Hepatic stellate cell (primary cell): ENCODE measurements at regions not wholly inside any gene's neighbourhood (a gene's known extent, or its start where the extent isn't known, plus 50 kb on each side); places are given as distances from the start of the nearest gene placed in this dataset.
"Not testable (repeated sequence)": the region's sequence is repeated elsewhere in the genome, so short reads cannot be mapped to it uniquely, and the experiment has no call there.

Source experiments
- DNase-seq: peaks from one replicate; pipeline ENCODE4 v3.0.0; 2011; ENCODE audit warnings: low spot score

DNA sequence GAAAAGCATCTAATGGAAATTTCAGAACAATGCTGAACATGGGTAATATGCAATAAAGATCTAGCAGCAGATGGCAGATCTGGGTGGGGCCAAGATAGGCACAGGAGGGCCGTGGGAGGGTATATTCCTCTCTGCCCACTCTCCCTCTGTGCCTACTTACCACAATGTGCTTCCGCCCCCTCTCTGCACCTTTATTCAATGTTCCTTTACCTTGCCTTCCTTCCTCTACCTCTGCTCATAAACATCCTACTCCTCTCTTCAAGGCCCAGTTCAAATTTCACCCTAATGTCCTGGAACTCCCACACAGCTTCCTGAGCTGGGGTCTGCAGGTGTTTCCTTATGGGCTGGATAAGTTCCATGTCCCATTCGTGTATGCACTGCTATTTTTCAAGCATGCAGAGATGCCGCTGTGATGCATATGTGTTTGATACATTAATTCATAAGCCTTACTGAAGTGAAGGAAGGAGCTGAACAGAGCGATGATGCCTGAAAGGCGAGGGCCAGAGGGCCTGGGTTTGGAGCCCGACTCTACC lies 65.6 kb upstream of the EDEM3 start:
- DNase-seq, result no peak

DNA sequence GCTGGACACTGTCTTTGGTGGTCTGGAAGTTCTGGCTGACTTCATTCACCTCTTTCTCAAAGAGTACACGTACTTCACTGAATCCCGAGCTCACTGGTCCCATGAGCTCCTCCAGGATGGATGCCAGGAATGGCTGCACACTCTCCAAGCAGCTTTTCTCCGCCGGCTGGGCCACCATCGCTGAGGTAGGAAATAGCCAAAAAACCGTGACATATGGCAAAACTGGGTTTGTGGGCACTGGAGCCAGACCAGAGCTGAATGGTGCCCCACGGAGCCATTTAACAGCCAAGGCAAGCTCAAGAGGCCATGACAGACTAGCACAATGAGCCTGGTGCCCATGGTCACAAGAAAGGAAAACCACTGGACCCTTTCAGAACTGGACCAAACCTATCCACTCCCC lies 64.0 kb upstream of the EDEM3 start:
- no peak for DNase-seq

DNA sequence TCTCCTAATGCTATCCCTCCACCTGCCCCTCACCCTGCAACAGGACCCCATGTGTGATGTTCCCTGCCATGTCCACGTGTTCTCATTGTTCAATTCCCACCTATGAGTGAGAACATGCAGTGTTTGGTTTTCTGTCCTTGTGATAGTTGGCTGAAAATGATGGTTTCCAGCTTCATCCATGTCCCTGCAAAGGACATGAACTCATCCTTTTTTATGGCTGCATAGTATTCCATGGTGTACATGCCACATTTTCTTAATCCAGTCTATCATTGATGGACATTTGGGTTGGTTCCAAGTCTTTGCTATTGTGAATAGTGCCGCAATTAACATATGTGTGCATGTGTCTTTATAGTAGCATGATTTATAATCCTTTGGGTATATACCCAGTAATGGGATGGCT lies 62.3 kb upstream of the EDEM3 start:
- DNase-seq, result not testable (repeated sequence)

DNA sequence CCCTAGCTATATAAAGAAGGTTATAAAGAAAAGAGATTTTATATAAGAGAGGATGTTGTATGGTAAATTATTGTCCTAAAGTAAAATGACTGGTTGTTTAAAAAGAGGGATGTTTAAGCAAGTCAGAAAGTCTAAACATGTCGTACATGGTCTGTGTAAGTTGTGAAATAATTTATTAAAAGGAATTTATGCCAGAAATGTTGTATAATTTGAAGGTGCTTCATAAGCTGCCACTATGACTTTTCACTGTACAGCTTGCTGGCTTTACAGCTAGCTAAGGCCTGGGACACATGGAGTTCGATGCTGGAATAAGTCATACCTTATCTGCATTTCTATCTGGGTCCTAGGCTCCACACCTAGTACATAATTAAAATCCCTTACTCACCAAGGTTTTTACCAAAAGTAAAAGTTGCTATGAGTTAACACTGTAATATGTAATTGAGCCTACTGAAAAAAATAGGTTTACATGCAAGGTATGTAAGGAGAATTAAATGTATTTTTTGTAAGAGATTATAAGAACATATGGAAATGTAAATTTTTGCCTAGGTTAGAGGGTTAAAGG lies 59.0 kb upstream of the EDEM3 start:
- DNase-seq, result no peak

DNA sequence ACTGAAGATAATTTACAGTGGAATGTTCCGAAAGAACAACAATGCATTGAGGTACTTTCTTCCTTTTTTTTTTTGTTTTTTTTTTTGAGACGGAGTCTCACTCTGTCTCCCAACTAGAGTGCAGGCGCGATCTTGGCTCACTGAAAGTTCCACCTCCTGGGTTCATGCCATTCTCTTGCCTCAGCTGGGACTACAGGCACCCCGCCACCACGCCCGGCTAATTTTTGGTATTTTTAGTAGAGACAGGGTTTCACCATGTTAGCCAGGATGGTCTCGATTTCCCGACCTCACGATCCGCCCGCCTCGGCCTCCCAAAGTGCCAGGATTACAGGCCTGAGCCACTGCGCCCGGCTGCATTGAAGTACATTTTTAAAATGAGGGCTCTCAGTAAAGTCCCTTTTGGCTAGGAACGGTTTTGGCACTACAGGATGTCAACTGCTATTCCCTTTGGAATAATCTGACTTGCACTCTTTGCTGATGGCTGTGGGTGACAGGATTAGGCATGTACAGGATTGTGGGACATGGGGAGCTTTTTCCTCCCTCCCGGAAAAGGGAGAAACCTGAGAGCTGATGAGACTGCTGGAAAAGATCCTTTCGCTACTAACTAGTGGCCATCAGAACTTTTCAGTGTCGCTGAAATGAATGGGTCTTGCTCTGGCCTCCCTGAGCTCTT lies 56.9 kb upstream of the EDEM3 start:
- no peak for DNase-seq

DNA sequence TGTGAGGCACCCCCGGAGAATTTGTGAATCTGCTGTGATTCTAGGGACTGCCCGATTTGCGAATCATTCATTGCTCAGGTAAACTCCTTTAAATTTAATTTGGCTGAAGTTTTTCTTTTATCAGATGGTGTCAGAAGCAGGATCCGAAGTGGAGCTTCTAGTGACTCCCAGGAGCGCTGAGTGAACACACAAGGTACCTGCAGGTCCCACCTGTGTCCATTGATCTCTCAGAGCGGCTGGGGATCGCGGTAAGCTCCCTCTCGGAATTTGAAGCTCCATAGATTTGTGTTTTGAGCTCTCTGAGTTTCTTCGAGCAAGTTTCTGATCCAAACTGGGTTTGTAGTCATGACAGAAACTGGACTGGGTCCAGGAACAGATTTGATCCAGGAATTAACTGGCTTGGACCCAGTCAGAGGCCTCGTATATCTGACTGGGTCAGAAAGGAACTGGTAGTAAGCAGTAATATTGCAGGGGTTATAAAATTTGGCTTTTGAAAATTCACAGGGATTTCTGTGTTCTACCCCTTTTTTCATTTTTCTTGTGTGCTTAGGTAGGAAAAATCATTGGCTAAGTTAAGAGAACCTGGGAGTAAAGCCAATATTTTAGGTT lies 56.2 kb upstream of the EDEM3 start:
- no peak for DNase-seq

DNA sequence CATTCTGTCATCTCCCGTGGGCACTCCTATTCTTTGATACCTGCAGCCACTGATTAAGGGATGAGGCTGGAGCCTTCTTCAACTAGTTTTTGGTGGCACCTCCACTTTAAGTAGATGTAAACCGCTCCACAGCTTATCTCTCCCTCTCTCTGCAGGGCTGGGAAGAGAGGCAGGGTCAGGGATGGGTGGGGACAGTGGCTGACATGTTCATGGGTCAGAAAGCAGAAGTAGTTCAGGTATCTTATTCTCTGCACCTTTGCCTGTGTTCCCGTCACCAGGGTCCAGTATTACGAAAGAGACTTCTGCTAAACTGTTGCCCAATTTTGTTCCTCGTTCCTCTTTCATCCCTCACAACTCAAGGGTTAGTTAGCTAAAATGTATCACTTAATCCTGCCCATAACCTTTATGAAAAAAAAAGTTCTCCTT lies 51.7 kb upstream of the EDEM3 start:
- DNase-seq, result no peak

DNA sequence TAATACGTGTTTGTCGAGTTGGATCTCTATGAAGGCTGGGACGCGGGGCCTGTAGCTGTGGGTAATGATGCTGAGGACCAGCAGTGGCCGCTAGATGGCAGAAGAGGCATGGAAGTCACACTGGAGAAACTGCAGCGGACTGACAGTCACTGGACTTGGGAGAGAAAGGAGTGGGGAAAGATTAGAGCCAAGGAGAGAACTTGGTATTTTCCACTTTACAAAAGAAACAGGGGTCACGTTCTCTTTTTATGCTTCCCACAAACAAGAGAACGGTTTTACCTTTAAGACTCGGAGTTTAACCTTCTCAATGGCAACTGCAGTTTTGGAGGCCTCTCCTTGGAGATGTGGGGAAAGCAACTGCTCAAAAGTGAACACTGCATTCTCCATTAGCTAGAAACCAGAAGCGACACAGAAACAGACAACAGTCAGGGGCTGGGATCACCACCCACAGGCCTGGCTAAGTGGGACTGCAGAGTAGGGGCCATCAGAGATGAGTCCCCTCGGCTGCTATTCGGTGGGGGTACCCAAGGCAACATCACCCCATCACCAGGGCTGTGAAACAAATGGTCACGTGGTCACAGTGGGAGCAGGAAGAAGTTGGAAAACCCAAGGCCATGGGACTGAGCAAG lies 51.1 kb upstream of the EDEM3 start:
- DNase-seq, result peak; percentile 79
